Activated T-cell treated with anti-CD3 and anti-CD28 coated beads for 24 hours (primary cell): ENCODE measurements at regions not wholly inside any gene's neighbourhood (a gene's known extent, or its start where the extent isn't known, plus 50 kb on each side); places are given as distances from the start of the nearest gene placed in this dataset.

Experiments used
- DNase-seq: peaks from one replicate; pipeline ENCODE4 v3.0.0-alpha.2; 2020; ENCODE audit warnings: low read depth

- DNase-seq: no peak
These were observed 222.9 kb downstream of the RFC3 start for GRCh38 chr13:34040863-34041262.

DNA sequence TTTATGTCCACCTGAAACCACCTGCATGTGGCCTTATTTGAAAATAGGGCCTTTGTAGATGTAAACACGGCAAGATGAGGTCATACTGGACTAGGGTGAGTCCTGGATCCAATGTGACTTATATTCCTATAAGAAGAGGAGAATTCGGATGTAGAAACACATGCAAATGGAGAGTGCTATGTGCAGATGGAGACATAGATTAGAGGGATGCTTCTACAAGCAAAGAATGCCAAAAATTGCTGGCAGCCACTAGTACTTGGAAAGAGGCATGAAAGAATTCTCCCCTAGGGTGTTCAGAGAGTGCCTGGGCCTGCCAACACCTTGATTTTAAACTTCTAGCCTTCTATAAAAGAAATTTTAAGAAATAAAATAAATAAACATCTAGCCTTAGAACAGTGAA lies 226.1 kb downstream of the RFC3 start:
- DNase-seq: no peak

DNA sequence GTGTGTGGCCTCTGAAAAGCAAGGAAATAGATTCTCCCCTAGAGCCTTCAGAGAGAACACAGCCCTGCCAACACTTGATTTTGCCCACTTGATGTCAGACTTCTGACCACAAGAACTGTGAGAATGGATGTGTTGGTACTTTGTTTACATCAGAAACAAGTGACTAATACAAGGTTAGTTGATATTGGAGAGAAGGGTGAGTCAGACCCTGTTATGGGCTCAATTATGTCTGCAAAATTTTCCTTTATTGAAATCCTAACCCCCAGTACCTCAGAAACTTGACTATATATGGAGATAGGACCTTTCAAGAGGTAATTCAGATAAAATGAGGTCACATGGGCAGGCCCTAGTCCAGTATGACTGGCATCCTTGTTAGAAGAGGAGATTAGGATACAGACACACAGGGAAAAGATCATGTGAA lies 226.7 kb downstream of the RFC3 start:
- DNase-seq: no peak

GRCh38 chr13:34046457-34046856 lies 228.5 kb downstream of the RFC3 start:
- DNase-seq: no peak

DNA sequence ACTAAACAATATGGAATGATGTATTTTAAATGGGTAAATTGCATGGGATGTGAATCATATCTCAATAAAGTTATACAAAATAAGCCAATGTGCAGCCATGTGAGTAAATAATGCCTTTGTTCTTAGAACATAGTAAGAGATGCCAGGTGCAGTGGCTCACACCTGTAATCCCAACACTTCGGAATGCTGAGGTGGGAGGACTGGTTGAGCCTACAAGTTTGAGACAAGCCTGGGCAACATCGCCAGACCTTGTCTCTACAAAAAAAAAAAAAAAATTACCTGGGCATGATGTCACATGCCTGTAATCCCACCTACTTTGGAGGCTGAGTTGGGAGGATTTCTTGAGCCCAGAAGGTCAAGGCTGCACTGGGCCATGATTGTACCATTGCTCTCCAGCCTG lies 230.7 kb downstream of the RFC3 start:
- no peak for DNase-seq

GRCh38 chr13:34056733-34057258 lies 238.8 kb downstream of the RFC3 start:
- DNase-seq: no peak

- DNase-seq: no peak
These were observed 246.7 kb downstream of the RFC3 start for GRCh38 chr13:34064456-34065205.

DNA sequence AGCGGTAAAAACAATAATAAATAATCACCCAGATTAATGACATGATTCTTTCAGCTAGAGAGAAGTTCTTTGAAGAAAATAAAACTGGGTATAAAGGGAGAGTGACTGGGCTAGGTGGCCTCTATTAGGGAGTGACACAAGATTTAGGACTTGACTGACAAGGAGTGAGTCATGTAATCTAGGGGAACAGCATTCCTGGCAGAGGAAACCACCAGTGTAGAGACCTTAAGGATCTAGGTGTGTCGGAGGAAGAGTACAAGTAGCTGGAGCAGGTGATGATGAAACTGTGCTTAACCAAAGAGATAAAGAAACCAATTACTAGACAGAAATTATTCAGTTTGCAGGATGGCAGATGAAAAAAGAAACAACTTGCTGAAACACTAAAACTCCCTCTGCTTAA lies 248.0 kb downstream of the RFC3 start:
- DNase-seq: no peak

GRCh38 chr13:34066344-34066743 lies 248.4 kb downstream of the RFC3 start:
- no peak for DNase-seq

- DNase-seq: no peak
These were observed 252.1 kb downstream of the RFC3 start for GRCh38 chr13:34070006-34070405.

GRCh38 chr13:34070544-34071303 lies 252.8 kb downstream of the RFC3 start:
- no peak for DNase-seq

DNA sequence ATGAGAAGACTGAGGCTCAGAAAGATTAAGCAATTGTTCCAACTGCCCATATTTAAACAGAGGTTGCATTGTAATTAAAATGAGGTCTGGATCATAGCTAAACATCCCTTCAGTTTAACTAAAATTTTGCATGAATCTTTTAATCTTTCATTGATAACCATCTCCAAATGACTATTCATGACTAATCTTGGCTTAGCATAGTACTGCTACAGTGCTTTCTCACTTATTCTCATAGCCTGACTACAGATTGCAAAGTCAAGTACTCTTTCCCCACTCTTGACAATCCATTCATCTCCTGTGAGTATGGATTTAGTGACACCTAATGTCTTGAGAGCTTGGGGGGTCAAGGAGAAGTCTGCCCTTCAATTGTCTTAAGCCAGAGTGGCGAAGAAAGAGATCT lies 258.4 kb downstream of the RFC3 start:
- DNase-seq: no peak

- no peak for DNase-seq
These were observed 259.2 kb downstream of the RFC3 start for GRCh38 chr13:34076943-34077703.

DNA sequence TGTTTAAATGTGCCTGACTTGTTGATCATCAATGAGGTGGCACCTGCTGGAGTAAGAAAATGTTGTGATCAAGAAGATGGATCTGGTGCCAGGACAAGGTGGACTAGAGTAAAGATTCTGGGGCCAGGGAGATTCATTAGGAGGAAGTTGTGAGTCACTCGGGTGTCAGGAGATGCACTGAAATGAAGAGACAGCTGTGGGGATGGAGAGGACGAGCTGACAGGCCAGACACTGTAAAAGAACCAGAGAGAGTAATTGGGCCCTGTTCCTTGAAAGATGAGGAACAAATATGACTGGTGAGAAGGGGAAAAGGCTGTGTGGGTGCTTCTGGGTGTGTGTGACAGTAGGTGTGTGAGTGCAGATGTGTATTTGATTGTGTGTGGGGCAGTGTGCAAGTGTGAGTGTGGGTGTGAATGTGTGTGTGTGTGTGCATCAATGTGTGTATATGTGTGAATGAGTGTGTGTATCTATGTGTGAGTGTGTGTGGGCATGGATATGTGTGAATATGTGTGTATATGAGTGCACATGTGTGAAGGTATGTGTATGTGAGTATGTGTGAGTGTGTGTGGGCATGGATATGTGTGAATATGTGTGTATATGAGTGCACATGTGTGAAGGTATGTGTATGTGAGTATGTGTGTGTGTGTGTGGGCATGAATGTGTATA lies 260.5 kb downstream of the RFC3 start:
- no peak for DNase-seq

- DNase-seq: no peak
These were observed 267.3 kb downstream of the RFC3 start for GRCh38 chr13:34085204-34085603.

DNA sequence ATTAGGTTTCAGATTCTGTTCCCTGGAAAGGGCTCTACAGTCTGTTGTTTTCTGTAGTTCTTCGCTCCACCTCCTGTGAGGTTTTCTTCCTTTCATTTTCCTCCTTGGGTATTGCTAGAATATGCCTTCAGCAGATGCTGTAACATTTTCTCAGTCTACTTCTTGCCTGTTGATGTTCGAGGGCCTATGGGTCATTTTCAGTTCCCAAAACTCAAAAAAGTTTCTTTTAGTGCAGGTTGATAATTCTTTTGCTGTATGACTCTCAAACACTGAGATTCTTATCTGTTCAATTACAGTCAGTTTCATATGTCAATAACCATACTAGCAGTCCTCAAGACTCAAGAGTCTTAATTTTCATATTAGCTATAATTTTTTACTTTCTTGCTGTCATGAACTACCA lies 268.3 kb downstream of the RFC3 start:
- DNase-seq: no peak

DNA sequence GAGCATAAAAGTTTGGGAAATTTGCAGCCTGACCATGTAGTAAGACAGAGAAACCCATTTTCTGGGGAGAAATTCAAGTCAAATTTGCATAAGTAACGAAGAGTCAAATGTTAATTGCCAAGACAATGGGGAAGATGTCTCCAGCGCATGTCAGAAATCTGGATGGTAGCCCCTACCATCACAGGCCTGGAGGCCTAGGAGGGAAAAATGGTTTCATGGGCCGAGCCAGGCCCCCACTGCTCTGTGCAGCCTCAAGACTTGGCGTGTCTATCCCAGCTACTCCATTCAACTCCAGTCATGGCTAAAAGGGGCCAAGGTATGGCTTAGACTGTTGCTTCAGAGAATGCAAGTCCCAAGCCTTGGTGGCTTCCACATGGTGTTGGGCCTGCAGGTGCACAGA lies 269.8 kb downstream of the RFC3 start:
- no peak for DNase-seq

DNA sequence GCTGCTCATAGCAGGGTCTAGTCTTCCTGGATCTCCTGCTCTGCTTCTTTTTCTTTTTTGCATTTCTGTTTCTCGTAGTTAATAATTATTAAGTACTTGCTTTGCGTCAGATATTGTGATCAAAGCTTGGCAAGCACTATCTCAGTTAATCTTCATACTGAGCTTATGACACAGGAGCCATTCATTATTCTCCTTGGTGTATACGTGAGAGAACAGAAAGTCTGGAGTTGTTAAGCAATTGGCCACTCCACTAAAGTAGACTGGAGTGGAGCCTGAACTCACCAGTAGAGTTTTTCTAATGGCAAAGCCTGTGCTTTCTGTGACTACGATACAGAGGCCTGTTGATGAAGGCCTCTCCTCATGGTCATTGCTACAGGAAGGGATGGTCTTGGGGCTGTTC lies 285.9 kb downstream of the RFC3 start:
- no peak for DNase-seq

GRCh38 chr13:34104853-34105252 lies 286.9 kb downstream of the RFC3 start:
- DNase-seq: no peak

- no peak for DNase-seq
These were observed 289.9 kb downstream of the RFC3 start for GRCh38 chr13:34107806-34108205.

- no peak for DNase-seq
These were observed 290.5 kb downstream of the RFC3 start for GRCh38 chr13:34108410-34108809.

GRCh38 chr13:34114581-34114980 lies 296.6 kb downstream of the RFC3 start:
- no peak for DNase-seq
